SKM-1 treated with dmso at 0.1 percent for 144 hours (cell line): ENCODE measurements at regions not wholly inside any gene's neighbourhood (a gene's known extent, or its start where the extent isn't known, plus 50 kb on each side); places are given as distances from the start of the nearest gene placed in this dataset.

Experiments
- DNase-seq: peaks from one replicate; lab custom pipeline; 2025; ENCODE audit not compliant: unreplicated experiment; lab: John Stamatoyannopoulos, UW

- DNase-seq, result no peak
These were observed 255.1 kb upstream of the STT3B start for GRCh38 chr3:31277582-31277981.

GRCh38 chr3:31278532-31278931 is 254.2 kb upstream of the STT3B start:
- no peak for DNase-seq

- no peak for DNase-seq
These were observed 247.9 kb upstream of the STT3B start for GRCh38 chr3:31284776-31285175.

- no peak for DNase-seq
These were observed 246.8 kb upstream of the STT3B start for GRCh38 chr3:31285833-31286486.

- no peak for DNase-seq
These were observed 244.5 kb upstream of the STT3B start for GRCh38 chr3:31288224-31288623.

- DNase-seq, result no peak
These were observed 244.1 kb upstream of the STT3B start for GRCh38 chr3:31288641-31289100.

GRCh38 chr3:31289584-31289983 is 243.1 kb upstream of the STT3B start:
- no peak for DNase-seq

GRCh38 chr3:31290046-31290445 is 242.7 kb upstream of the STT3B start:
- DNase-seq, result no peak

- no peak for DNase-seq
These were observed 240.9 kb upstream of the STT3B start for GRCh38 chr3:31291818-31292217.

GRCh38 chr3:31294430-31295149 is 238.1 kb upstream of the STT3B start:
- DNase-seq, result no peak

GRCh38 chr3:31295150-31295765 is 237.5 kb upstream of the STT3B start:
- no peak for DNase-seq

GRCh38 chr3:31297726-31298298 is 234.9 kb upstream of the STT3B start:
- DNase-seq, result no peak

- DNase-seq, result no peak
These were observed 232.0 kb upstream of the STT3B start for GRCh38 chr3:31300456-31301443.

GRCh38 chr3:31302343-31302742 is 230.4 kb upstream of the STT3B start:
- DNase-seq, result no peak

- DNase-seq, result no peak
These were observed 227.4 kb upstream of the STT3B start for GRCh38 chr3:31305340-31305739.

GRCh38 chr3:31307131-31307785 is 225.5 kb upstream of the STT3B start:
- DNase-seq, result no peak

- DNase-seq, result no peak
These were observed 221.2 kb upstream of the STT3B start for GRCh38 chr3:31311559-31311958.

- DNase-seq, result no peak
These were observed 220.3 kb upstream of the STT3B start for GRCh38 chr3:31312400-31312799.

- no peak for DNase-seq
These were observed 218.5 kb upstream of the STT3B start for GRCh38 chr3:31314258-31314657.

- no peak for DNase-seq
These were observed 213.4 kb upstream of the STT3B start for GRCh38 chr3:31319332-31319731.
